HL-60 (cell line): ENCODE measurements at regions not wholly inside any gene's neighbourhood (a gene's known extent, or its start where the extent isn't known, plus 50 kb on each side); places are given as distances from the start of the nearest gene placed in this dataset.

ENCODE experiments used
- DNase-seq, 2 experiments: peaks; one replicate each; pipeline ENCODE4 v3.0.0-alpha.2; 2010 to 2020; ENCODE audit warnings: low read depth in 1 of 2, low spot score in 1 of 2
- H3K27ac ChIP-seq: fragments of 250-450 bp; sonication (Bioruptor Pico); replicated peaks from 2 replicates; pipeline ENCODE4 v1.5.1; 2020; ENCODE audit warnings: mild to moderate bottlenecking, moderate library complexity
- H3K27me3 ChIP-seq: fragments of 250-450 bp; sonication (Bioruptor Pico); 2 replicates; pipeline ENCODE4 v1.5.1; 2021; ENCODE audit warnings: mild to moderate bottlenecking, moderate library complexity; ENCODE audit not compliant: insufficient read depth, poor library complexity, severe bottlenecking
- H3K4me3 ChIP-seq: replicated peaks from 2 replicates; pipeline ENCODE4 v1.5.1; 2011; ENCODE audit warnings: mild to moderate bottlenecking, control low read depth, low read length; ENCODE audit not compliant: insufficient read depth
- GABPA ChIP-seq: IDR thresholded peaks from 2 replicates; pipeline ENCODE4 v1.6.1; 2012; ENCODE audit warnings: low read depth
- POLR2AphosphoS5 ChIP-seq: IDR thresholded peaks from 2 replicates; pipeline ENCODE4 v1.6.1; 2012; ENCODE audit warnings: low read depth
- REST ChIP-seq: IDR thresholded peaks from 2 replicates; pipeline ENCODE4 v1.6.1; 2012; ENCODE audit warnings: low read depth; ENCODE audit not compliant: insufficient replicate concordance
- SPI1 ChIP-seq: IDR thresholded peaks from 2 replicates; pipeline ENCODE4 v1.6.1; 2012; ENCODE audit warnings: low read depth, mild to moderate bottlenecking, borderline replicate concordance
- TF ChIP-seq, protein P1 (sequence below): IDR thresholded peaks from one replicate; pipeline ENCODE4 v1.5.1; 2011; ENCODE audit warnings: low read length, control low read depth, inconsistent platforms; ENCODE audit not compliant: insufficient read depth

GRCh38 chr7:106776618-106777347, 88.3 kb upstream of the PIK3CG start:
- H3K27me3 ChIP-seq = no peaks in the 10 kb centered on the region
- no peak overlapping the region for H3K27ac ChIP-seq
- no peak for TF ChIP-seq POLR2AphosphoS5
- TF ChIP-seq REST = no peak
- no peak for TF ChIP-seq GABPA
- TF ChIP-seq, protein P1, sequence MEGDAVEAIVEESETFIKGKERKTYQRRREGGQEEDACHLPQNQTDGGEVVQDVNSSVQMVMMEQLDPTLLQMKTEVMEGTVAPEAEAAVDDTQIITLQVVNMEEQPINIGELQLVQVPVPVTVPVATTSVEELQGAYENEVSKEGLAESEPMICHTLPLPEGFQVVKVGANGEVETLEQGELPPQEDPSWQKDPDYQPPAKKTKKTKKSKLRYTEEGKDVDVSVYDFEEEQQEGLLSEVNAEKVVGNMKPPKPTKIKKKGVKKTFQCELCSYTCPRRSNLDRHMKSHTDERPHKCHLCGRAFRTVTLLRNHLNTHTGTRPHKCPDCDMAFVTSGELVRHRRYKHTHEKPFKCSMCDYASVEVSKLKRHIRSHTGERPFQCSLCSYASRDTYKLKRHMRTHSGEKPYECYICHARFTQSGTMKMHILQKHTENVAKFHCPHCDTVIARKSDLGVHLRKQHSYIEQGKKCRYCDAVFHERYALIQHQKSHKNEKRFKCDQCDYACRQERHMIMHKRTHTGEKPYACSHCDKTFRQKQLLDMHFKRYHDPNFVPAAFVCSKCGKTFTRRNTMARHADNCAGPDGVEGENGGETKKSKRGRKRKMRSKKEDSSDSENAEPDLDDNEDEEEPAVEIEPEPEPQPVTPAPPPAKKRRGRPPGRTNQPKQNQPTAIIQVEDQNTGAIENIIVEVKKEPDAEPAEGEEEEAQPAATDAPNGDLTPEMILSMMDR = no peak
- no peak for TF ChIP-seq SPI1
- no peak overlapping the region for H3K4me3 ChIP-seq
- DNase-seq = no peak

DNA sequence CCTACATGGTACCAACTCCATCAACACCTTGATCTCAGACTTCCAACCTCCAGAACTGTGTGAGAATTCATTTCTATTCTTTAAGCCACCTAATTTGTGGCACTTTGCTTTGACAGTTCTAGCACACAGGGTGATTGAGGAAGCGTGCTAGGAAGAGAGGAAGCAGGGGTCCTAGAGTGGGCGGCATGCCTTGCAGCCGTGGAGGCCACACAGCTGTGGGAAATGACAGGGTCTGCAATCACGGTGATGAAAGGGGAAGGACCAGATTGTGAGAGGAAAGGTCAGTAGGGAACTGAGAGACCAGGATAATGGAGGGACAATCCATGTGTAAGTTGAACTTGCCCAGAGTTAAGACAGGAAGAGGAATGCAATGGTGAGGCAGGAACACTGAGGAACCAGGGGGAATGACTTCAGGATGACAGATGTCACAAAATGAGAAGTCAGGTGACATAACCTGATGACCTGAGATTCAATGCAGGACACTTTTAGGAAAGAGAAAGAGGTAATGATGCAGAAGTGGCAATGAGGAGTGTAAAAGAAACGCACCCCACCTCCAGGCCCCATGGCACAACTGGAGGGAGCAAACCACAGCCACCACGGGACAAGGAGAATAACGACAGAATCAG, 87.3 kb upstream of the PIK3CG start:
- Histone ChIP-seq H3K4me3 (no peak overlapping the region), H3K27ac (no peak overlapping the region), H3K27me3 (no peaks in the 10 kb centered on the region)
- no peak for DNase-seq
- TF ChIP-seq GABPA (no peak), SPI1 (no peak), POLR2AphosphoS5 (no peak), REST (no peak)
- TF ChIP-seq, protein P1 = no peak

GRCh38 chr7:106778656-106779250, 86.3 kb upstream of the PIK3CG start:
- Histone ChIP-seq H3K27me3 (no peaks in the 10 kb centered on the region), H3K27ac (no peak overlapping the region), H3K4me3 (no peak overlapping the region)
- TF ChIP-seq, protein P1 = no peak
- no peak for DNase-seq
